ENCODE measurements at regions not wholly inside any gene's neighbourhood (a gene's known extent, or its start where the extent isn't known, plus 50 kb on each side); places are given as distances from the start of the nearest gene placed in this dataset.

GRCh38 chr18:77974329-77974728 is 724.7 kb downstream of the GALR1 start:
- no peaks in the 10 kb centered on the region for H3K36me3 ChIP-seq (ENCODE audit: control insufficient read depth in 2 of 3, insufficient read depth in 3 of 3, low read length in 3 of 3)
- DNase-seq (no peak), ATAC-seq (no peak)
- POLR2A ChIA-PET = no interaction called here
- Mint-ChIP-seq H3K27ac (no peak overlapping the region), H3K9me3 (peaks cover 0 to 18% (median 3%) of the 10 kb centered on the region in 11 donors), H3K4me3 (no peak overlapping the region), H3K4me1 (no peaks in the 10 kb centered on the region), H3K36me3 (no peaks in the 10 kb centered on the region), H3K27me3 (peaks cover 0 to 29% (median 5%) of the 10 kb centered on the region in 5 donors)
- H3K4me1 ChIP-seq (ENCODE audit: control insufficient read depth in 2 of 2, insufficient read depth in 2 of 2, low read length in 2 of 2) = no peaks in the 10 kb centered on the region
- no peaks in the 10 kb centered on the region for H3K9me3 ChIP-seq (ENCODE audit: control insufficient read depth in 2 of 3, low read length in 3 of 3)
- no peak overlapping the region for H3K4me3 ChIP-seq (ENCODE audit: low read length)
- CTCF ChIA-PET = no interaction called here
- no peak overlapping the region for H3K27ac ChIP-seq (ENCODE audit: low read depth, low read length)
- intact Hi-C loops (cut with micrococcal nuclease) = no loop called here
- H3K27me3 ChIP-seq (ENCODE audit: control insufficient read depth in 2 of 2, insufficient read depth in 2 of 2, low read length in 2 of 2) = no peaks in the 10 kb centered on the region

GRCh38 chr18:77977331-77977730 is 727.7 kb downstream of the GALR1 start:
- H3K9me3 ChIP-seq (ENCODE audit: control insufficient read depth in 2 of 3, low read length in 3 of 3) = no peaks in the 10 kb centered on the region
- no peak for ATAC-seq
- peaks cover 0 to 28% (median under 1%) of the 10 kb centered on the region in 5 donors for H3K27me3 Mint-ChIP-seq

DNA sequence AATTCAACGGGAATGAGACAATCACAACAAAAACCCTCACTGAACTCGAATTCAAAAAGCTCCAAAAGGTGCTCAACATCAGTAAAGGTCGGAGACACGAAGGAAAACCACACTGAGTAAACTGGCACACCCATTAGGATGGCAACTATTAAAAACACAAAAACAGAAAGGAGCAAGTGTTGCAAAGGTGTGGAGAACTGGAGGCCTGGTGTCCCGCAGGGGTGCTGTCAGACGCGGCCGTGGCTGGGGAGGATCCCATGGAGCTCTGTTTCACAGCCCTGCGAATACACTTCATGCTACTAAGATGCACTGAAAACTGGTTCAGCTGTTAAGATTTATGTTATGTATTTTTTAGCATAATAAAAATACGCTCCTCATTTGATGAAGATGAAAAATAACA is 730.6 kb downstream of the GALR1 start:
- POLR2A ChIA-PET = no interaction called here
- no peaks in the 10 kb centered on the region for H3K9me3 ChIP-seq (ENCODE audit: control insufficient read depth in 2 of 3, low read length in 3 of 3)
- CTCF ChIA-PET = no interaction called here
- no peak for ATAC-seq
- Mint-ChIP-seq H3K27me3 (peaks cover 0 to 20% (median 0%) of the 10 kb centered on the region in 5 donors), H3K4me1 (no peaks in the 10 kb centered on the region), H3K27ac (no peak overlapping the region), H3K36me3 (no peaks in the 10 kb centered on the region), H3K9me3 (peaks cover 0 to 13% (median 2%) of the 10 kb centered on the region in 11 donors), H3K4me3 (no peak overlapping the region)
- H3K27me3 ChIP-seq (ENCODE audit: control insufficient read depth in 2 of 2, insufficient read depth in 2 of 2, low read length in 2 of 2) = no peaks in the 10 kb centered on the region
- H3K36me3 ChIP-seq (ENCODE audit: control insufficient read depth in 2 of 3, insufficient read depth in 3 of 3, low read length in 3 of 3) = no peaks in the 10 kb centered on the region
- H3K4me3 ChIP-seq (ENCODE audit: low read length) = no peak overlapping the region
- no peak overlapping the region for H3K27ac ChIP-seq (ENCODE audit: low read depth, low read length)
- intact Hi-C loops (cut with micrococcal nuclease) = no loop called here
- no peak for DNase-seq
- H3K4me1 ChIP-seq (ENCODE audit: control insufficient read depth in 2 of 2, insufficient read depth in 2 of 2, low read length in 2 of 2) = no peaks in the 10 kb centered on the region

More at GRCh38 chr18:77977331-77977730, 727.7 kb downstream of the GALR1 start:
- Histone ChIP-seq H3K4me3 (ENCODE audit: low read length) (no peak overlapping the region), H3K27me3 (ENCODE audit: control insufficient read depth in 2 of 2, insufficient read depth in 2 of 2, low read length in 2 of 2) (no peaks in the 10 kb centered on the region), H3K27ac (ENCODE audit: low read depth, low read length) (no peak overlapping the region), H3K36me3 (ENCODE audit: control insufficient read depth in 2 of 3, insufficient read depth in 3 of 3, low read length in 3 of 3) (no peaks in the 10 kb centered on the region), H3K4me1 (ENCODE audit: control insufficient read depth in 2 of 2, insufficient read depth in 2 of 2, low read length in 2 of 2) (no peaks in the 10 kb centered on the region)
- POLR2A ChIA-PET = no interaction called here
- Mint-ChIP-seq H3K27ac (no peak overlapping the region), H3K4me3 (no peak overlapping the region), H3K4me1 (no peaks in the 10 kb centered on the region), H3K9me3 (peaks cover 0 to 18% (median 4%) of the 10 kb centered on the region in 11 donors), H3K36me3 (no peaks in the 10 kb centered on the region)
- CTCF ChIA-PET = no interaction called here
- intact Hi-C loops (cut with micrococcal nuclease) = no loop called here
- DNase-seq = no peak

- Histone ChIP-seq H3K4me3 (ENCODE audit: low read length) (no peak overlapping the region), H3K9me3 (ENCODE audit: control insufficient read depth in 2 of 3, low read length in 3 of 3) (no peaks in the 10 kb centered on the region), H3K27me3 (ENCODE audit: control insufficient read depth in 2 of 2, insufficient read depth in 2 of 2, low read length in 2 of 2) (no peaks in the 10 kb centered on the region), H3K4me1 (ENCODE audit: control insufficient read depth in 2 of 2, insufficient read depth in 2 of 2, low read length in 2 of 2) (no peaks in the 10 kb centered on the region), H3K27ac (ENCODE audit: low read depth, low read length) (no peak overlapping the region), H3K36me3 (ENCODE audit: control insufficient read depth in 2 of 3, insufficient read depth in 3 of 3, low read length in 3 of 3) (no peaks in the 10 kb centered on the region)
- H3K9me3 Mint-ChIP-seq = peaks cover 0 to 12% (median 2%) of the 10 kb centered on the region in 11 donors
- no peak overlapping the region for H3K27ac Mint-ChIP-seq
- ChIA-PET POLR2A (no interaction called here), CTCF (no interaction called here)
- H3K4me1 Mint-ChIP-seq = no peaks in the 10 kb centered on the region
- intact Hi-C loops (cut with micrococcal nuclease) = no loop called here
- H3K36me3 Mint-ChIP-seq = no peaks in the 10 kb centered on the region
- no peak overlapping the region for H3K4me3 Mint-ChIP-seq
- H3K27me3 Mint-ChIP-seq = peaks cover 0 to 15% (median 0%) of the 10 kb centered on the region in 5 donors
- DNase-seq = no peak
- no peak for ATAC-seq
Measured at GRCh38 chr18:77981874-77982273, 732.2 kb downstream of the GALR1 start.

DNA sequence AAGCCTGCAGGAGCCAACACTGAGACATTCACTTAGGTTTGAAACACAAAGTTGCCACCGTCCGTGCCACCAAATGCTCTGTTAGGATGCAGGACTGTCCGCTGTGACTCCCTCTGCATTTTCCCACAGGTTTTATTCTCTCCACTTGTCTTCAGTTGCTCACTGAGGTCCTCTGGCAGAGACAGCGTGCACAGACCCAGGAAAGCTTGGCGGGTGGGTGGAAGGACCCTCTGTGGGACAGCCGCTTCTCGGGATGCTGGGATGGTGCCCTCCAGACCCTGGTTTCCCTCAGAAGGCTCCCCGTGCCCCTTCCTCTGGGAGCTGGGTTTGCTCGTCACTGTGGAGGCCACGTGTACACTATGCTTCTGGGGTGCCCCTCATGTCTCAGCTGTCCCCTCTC is 733.6 kb downstream of the GALR1 start:
- Mint-ChIP-seq H3K27me3 (peaks cover 0 to 15% (median 0%) of the 10 kb centered on the region in 5 donors), H3K4me1 (no peaks in the 10 kb centered on the region), H3K9me3 (peaks cover 0 to 9% (median 1%) of the 10 kb centered on the region in 11 donors), H3K27ac (no peak overlapping the region), H3K36me3 (no peaks in the 10 kb centered on the region), H3K4me3 (no peak overlapping the region)
- H3K27ac ChIP-seq (ENCODE audit: low read depth, low read length) = no peak overlapping the region
- intact Hi-C loops (cut with micrococcal nuclease) = no loop called here
- H3K27me3 ChIP-seq (ENCODE audit: control insufficient read depth in 2 of 2, insufficient read depth in 2 of 2, low read length in 2 of 2) = no peaks in the 10 kb centered on the region
- DNase-seq = no peak
- ATAC-seq = no peak
- ChIA-PET CTCF (no interaction called here), POLR2A (no interaction called here)
- H3K9me3 ChIP-seq (ENCODE audit: control insufficient read depth in 2 of 3, low read length in 3 of 3) = no peaks in the 10 kb centered on the region
- H3K4me1 ChIP-seq (ENCODE audit: control insufficient read depth in 2 of 2, insufficient read depth in 2 of 2, low read length in 2 of 2) = no peaks in the 10 kb centered on the region
- no peaks in the 10 kb centered on the region for H3K36me3 ChIP-seq (ENCODE audit: control insufficient read depth in 2 of 3, insufficient read depth in 3 of 3, low read length in 3 of 3)
- no peak overlapping the region for H3K4me3 ChIP-seq (ENCODE audit: low read length)

DNA sequence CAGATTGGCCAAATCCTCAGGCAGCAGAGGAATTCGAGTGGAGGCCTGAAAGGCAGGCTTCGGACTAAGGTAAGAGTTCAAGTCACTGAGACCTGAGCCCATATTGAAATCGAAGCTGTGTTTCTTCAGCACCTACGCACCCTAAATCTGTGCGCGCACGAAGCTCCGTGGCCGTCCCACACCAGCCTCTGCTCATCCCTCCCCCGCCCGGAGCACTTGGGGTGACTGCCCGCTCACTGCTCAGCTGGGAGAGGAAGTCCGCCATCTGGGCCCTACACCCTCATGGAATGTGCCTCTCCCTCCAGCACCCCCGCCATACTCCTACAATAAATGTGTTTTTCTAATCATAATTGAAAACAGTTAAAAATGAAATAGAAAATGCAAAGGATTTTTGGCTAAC is 734.5 kb downstream of the GALR1 start:
- ChIA-PET CTCF (no interaction called here), POLR2A (no interaction called here)
- H3K9me3 Mint-ChIP-seq = peaks cover 0 to 6% (median 0%) of the 10 kb centered on the region in 11 donors
- ATAC-seq (no peak), DNase-seq (no peak)
- H3K27me3 Mint-ChIP-seq = peaks cover 0 to 14% (median 0%) of the 10 kb centered on the region in 5 donors
- intact Hi-C loops (cut with micrococcal nuclease) = no loop called here
- no peaks in the 10 kb centered on the region for H3K4me1 Mint-ChIP-seq
- Histone ChIP-seq H3K27me3 (ENCODE audit: control insufficient read depth in 2 of 2, insufficient read depth in 2 of 2, low read length in 2 of 2) (no peaks in the 10 kb centered on the region), H3K36me3 (ENCODE audit: control insufficient read depth in 2 of 3, insufficient read depth in 3 of 3, low read length in 3 of 3) (no peaks in the 10 kb centered on the region), H3K4me3 (ENCODE audit: low read length) (no peak overlapping the region), H3K4me1 (ENCODE audit: control insufficient read depth in 2 of 2, insufficient read depth in 2 of 2, low read length in 2 of 2) (no peaks in the 10 kb centered on the region), H3K27ac (ENCODE audit: low read depth, low read length) (no peak overlapping the region), H3K9me3 (ENCODE audit: control insufficient read depth in 2 of 3, low read length in 3 of 3) (no peaks in the 10 kb centered on the region)
- H3K4me3 Mint-ChIP-seq = no peak overlapping the region
- H3K27ac Mint-ChIP-seq = no peak overlapping the region
- H3K36me3 Mint-ChIP-seq = no peaks in the 10 kb centered on the region

- peaks cover 0 to 7% (median 0%) of the 10 kb centered on the region in 5 donors for H3K27me3 Mint-ChIP-seq
- H3K27ac Mint-ChIP-seq = no peak overlapping the region
- ChIA-PET POLR2A (no interaction called here), CTCF (no interaction called here)
- Histone ChIP-seq H3K27me3 (ENCODE audit: control insufficient read depth in 2 of 2, insufficient read depth in 2 of 2, low read length in 2 of 2) (no peaks in the 10 kb centered on the region), H3K9me3 (ENCODE audit: control insufficient read depth in 2 of 3, low read length in 3 of 3) (no peaks in the 10 kb centered on the region), H3K27ac (ENCODE audit: low read depth, low read length) (no peak overlapping the region), H3K4me3 (ENCODE audit: low read length) (no peak overlapping the region), H3K4me1 (ENCODE audit: control insufficient read depth in 2 of 2, insufficient read depth in 2 of 2, low read length in 2 of 2) (no peaks in the 10 kb centered on the region), H3K36me3 (ENCODE audit: control insufficient read depth in 2 of 3, insufficient read depth in 3 of 3, low read length in 3 of 3) (no peaks in the 10 kb centered on the region)
- ATAC-seq = peak; percentile 29
- no peaks in the 10 kb centered on the region for H3K4me1 Mint-ChIP-seq
- no peak for DNase-seq
- H3K4me3 Mint-ChIP-seq = no peak overlapping the region
- no peaks in the 10 kb centered on the region for H3K36me3 Mint-ChIP-seq
- intact Hi-C loops (cut with micrococcal nuclease) = no loop called here
- peaks cover 0 to 5% (median 0%) of the 10 kb centered on the region in 11 donors for H3K9me3 Mint-ChIP-seq
Measured at GRCh38 chr18:77984833-77985232, 735.2 kb downstream of the GALR1 start.
